ENCODE measurements at regions not wholly inside any gene's neighbourhood (a gene's known extent, or its start where the extent isn't known, plus 50 kb on each side); places are given as distances from the start of the nearest gene placed in this dataset.

DNA sequence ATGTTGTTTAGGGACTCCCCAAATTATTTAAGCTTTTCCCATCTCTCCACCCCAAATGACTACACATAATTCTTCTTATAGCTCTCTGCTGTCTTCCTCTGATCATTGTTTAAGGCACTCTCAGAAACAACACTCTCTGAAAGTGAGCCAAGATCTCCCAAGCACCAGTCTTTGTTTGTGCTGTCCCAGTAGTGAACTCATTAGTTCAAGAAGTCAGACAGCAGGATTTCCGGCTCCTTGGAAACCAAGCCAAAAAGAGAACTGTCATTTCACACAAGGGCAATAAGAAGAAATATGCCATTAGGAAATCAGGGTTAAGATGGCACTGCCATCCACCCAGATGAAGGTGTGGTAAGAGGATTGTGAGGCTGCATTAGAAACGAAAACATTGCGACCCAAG is 83.1 kb downstream of the FZD1 start:
- TF ChIP-seq POLR2A (IDR thresholded peaks at IDR 0.05) (no peak), CTCF (IDR thresholded peaks at IDR 0.05 in 4 of 5, conservative IDR thresholded peaks at IDR 0.05 in 1 of 5) (no peak)
